ENCODE measurements at regions not wholly inside any gene's neighbourhood (a gene's known extent, or its start where the extent isn't known, plus 50 kb on each side); places are given as distances from the start of the nearest gene placed in this dataset.

DNA sequence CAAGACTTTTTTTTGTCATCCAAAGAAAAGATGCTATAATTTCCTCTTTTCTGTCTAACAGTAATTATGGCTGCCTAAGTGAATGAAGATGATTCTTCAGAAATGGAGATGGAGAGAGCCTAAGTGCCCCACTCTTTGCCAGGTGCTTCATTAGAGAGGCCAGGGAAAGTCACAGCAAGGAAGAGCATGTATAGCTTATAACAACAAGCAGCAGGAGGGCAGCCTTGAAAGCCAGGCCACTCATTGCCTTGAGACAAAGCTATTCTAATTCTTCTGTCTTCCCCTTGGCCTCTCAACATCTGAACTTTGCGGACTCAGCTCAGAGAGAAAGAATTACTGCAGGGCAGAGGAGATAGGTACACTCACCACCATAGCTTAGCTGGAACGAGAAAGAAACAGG is 112.0 kb upstream of the ZNF366 start:
- no peak for TF ChIP-seq MYC (IDR thresholded peaks at IDR 0.05; ENCODE audit: low read depth, low read length)
- no peak for TF ChIP-seq MAX (IDR thresholded peaks at IDR 0.05; ENCODE audit: low read depth, low read length)
- TF ChIP-seq, protein P1, sequence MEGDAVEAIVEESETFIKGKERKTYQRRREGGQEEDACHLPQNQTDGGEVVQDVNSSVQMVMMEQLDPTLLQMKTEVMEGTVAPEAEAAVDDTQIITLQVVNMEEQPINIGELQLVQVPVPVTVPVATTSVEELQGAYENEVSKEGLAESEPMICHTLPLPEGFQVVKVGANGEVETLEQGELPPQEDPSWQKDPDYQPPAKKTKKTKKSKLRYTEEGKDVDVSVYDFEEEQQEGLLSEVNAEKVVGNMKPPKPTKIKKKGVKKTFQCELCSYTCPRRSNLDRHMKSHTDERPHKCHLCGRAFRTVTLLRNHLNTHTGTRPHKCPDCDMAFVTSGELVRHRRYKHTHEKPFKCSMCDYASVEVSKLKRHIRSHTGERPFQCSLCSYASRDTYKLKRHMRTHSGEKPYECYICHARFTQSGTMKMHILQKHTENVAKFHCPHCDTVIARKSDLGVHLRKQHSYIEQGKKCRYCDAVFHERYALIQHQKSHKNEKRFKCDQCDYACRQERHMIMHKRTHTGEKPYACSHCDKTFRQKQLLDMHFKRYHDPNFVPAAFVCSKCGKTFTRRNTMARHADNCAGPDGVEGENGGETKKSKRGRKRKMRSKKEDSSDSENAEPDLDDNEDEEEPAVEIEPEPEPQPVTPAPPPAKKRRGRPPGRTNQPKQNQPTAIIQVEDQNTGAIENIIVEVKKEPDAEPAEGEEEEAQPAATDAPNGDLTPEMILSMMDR (IDR thresholded peaks at IDR 0.05; ENCODE audit: low read depth, low read length) = no peak
- TF ChIP-seq POLR2A (IDR thresholded peaks at IDR 0.05; ENCODE audit: extremely low read depth, insufficient read length) = no peak
